ENCODE measurements at regions not wholly inside any gene's neighbourhood (a gene's known extent, or its start where the extent isn't known, plus 50 kb on each side); places are given as distances from the start of the nearest gene placed in this dataset.

DNA sequence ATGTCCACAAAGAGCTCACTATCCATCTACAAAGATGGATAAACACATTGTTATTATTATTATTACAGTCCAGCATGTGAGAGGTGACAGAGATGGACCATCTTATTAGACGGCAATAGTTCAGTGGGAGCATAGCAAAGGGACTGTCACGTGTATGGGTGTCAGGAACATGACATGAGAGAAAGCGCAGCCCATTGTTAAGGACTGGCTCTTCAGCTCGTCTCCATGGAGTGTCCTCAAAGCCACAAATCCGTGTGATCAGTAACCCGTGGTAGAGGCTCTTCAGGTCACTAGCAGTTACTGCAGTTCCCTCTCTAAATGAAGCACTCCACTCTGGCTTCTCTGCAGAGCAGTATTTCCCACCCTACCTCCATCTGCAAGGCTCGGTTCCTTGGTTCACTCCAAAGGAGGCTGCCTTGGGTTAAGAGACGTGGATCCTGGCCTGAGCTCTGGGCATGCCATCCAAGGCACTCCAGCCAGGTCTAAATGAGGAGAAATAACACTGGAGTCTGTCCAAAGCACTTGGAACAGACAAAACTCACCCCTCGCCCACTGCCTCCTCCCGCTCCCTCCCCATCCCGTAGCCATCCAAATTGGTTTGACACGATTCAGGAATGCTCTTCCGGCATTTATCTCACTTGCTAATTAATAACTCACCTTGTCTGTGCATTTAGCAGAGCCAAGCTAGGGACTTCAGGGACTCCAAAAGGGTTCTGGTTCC is 122.3 kb upstream of the WWC1 start:
- TF ChIP-seq STAT1 (conservative IDR thresholded peaks at IDR 0.05), result no peak
- no peak for TF ChIP-seq YY1 (IDR thresholded peaks at IDR 0.05; ENCODE audit: low read depth, low read length)
- TF ChIP-seq NR2C2 (IDR thresholded peaks at IDR 0.05; ENCODE audit: borderline replicate concordance, control insufficient read depth, insufficient read length, low read depth), result no peak
- TF ChIP-seq HCFC1 (IDR thresholded peaks at IDR 0.05; ENCODE audit: low read length), result no peak
- no peak for TF ChIP-seq EGR1 (IDR thresholded peaks at IDR 0.05; ENCODE audit: borderline replicate concordance in 1 of 2, low read depth in 2 of 2, low read length in 2 of 2)
- no peak for TF ChIP-seq CEBPB (IDR thresholded peaks at IDR 0.05; ENCODE audit: borderline replicate concordance in 1 of 2, low read depth in 2 of 2, low read length in 2 of 2)
- no peak for TF ChIP-seq SRF (IDR thresholded peaks at IDR 0.05; ENCODE audit: low read depth in 2 of 2, low read length in 2 of 2)
- TF ChIP-seq CHD1 (IDR thresholded peaks at IDR 0.05; ENCODE audit: low read depth, low read length), result no peak
- no peak for TF ChIP-seq KLF5 (IDR thresholded peaks at IDR 0.05; ENCODE audit: partially characterized antibody)
- TF ChIP-seq, protein P1, sequence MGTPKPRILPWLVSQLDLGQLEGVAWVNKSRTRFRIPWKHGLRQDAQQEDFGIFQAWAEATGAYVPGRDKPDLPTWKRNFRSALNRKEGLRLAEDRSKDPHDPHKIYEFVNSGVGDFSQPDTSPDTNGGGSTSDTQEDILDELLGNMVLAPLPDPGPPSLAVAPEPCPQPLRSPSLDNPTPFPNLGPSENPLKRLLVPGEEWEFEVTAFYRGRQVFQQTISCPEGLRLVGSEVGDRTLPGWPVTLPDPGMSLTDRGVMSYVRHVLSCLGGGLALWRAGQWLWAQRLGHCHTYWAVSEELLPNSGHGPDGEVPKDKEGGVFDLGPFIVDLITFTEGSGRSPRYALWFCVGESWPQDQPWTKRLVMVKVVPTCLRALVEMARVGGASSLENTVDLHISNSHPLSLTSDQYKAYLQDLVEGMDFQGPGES (IDR thresholded peaks at IDR 0.05), result no peak
- ChIA-PET CTCF (interaction anchor here (0.7 kb wide), 1 partner anchor 12 kb away, joined by 5 read pairs; no protein-coding TSS in a partner anchor), RAD21 (ENCODE audit: unreplicated experiment) (no interaction called here), SMC1A (ENCODE audit: uncharacterized antibody, unreplicated experiment) (interaction anchor here (1.2 to 1.6 kb wide), 3 partner anchors 9 to 31 kb away, joined by 3 to 7 read pairs (median 4); no protein-coding TSS in a partner anchor), POLR2A (no interaction called here)
- ATAC-seq (no peak), DNase-seq (ENCODE audit: low read depth, low spot score) (no peak), FAIRE-seq (no peak)
- Histone ChIP-seq H4K20me1 (ENCODE audit: control insufficient read depth, insufficient read depth) (no peaks in the 10 kb centered on the region), H2AFZ (ENCODE audit: control insufficient read depth, low read depth, low read length) (no peak overlapping the region), H3K27me3 (replicated peaks in 1 of 2; ENCODE audit: control insufficient read depth in 2 of 2, insufficient read depth in 2 of 2, low read length in 1 of 2) (peaks cover 1 to 9% of the 10 kb centered on the region in 2 experiments; a peak in 3 of 4 replicates), H3K4me3 (no peak overlapping the region), H3K4me2 (ENCODE audit: control insufficient read depth, insufficient read depth) (no peak overlapping the region), H3K27ac (ENCODE audit: control insufficient read depth, insufficient read depth) (no peak overlapping the region), H3K79me2 (ENCODE audit: control insufficient read depth, insufficient read depth, low read length) (no peaks in the 10 kb centered on the region), H3K36me3 (ENCODE audit: control insufficient read depth in 2 of 2, insufficient read depth in 2 of 2, low read length in 1 of 2) (no peaks in the 10 kb centered on the region), H3K9me3 (replicated peaks; ENCODE audit: control insufficient read depth, insufficient read depth, low read length) (no peaks in the 10 kb centered on the region), H3K4me1 (ENCODE audit: control insufficient read depth, insufficient read depth, low read length) (no peaks in the 10 kb centered on the region), H3K9ac (ENCODE audit: control insufficient read depth, insufficient read depth, low read length) (no peak overlapping the region)
- no TSS peak for BruUV-seq (replicated peaks)
- 22% methylated on average over 13 of the region's 13 CpGs for WGBS (ENCODE audit: insufficient coverage, insufficient replicate concordance, low lambda C conversion rate, missing lambda C conversion rate)
- intact Hi-C loops (cut with micrococcal nuclease; ENCODE audit: unreplicated experiment), result no loop called here
- in situ Hi-C loops (cut with MboI), result no loop called here

All from GM12878 (cell line).